GM21619 (cell line): ENCODE measurements at regions not wholly inside any gene's neighbourhood (a gene's known extent, or its start where the extent isn't known, plus 50 kb on each side); places are given as distances from the start of the nearest gene placed in this dataset.

Source experiments
- ATAC-seq: cut with Tn5 transposase; IDR thresholded peaks from one replicate; pipeline ENCODE4 v1.9.1; 2021; ENCODE audit not compliant: unreplicated experiment

GRCh38 chr12:30828686-30829085 is 73.9 kb upstream of the CAPRIN2 start:
- no peak for ATAC-seq

GRCh38 chr12:30827101-30828066 is 72.6 kb upstream of the CAPRIN2 start:
- ATAC-seq: no peak

GRCh38 chr12:30826276-30826675 is 71.5 kb upstream of the CAPRIN2 start:
- no peak for ATAC-seq

GRCh38 chr12:30825341-30825740 is 70.6 kb upstream of the CAPRIN2 start:
- no peak for ATAC-seq

GRCh38 chr12:30824311-30824710 is 69.6 kb upstream of the CAPRIN2 start:
- ATAC-seq: no peak

- no peak for ATAC-seq
These were observed 69.0 kb upstream of the CAPRIN2 start for GRCh38 chr12:30823764-30824163.

- peak; percentile 37 for ATAC-seq
These were observed 68.5 kb upstream of the CAPRIN2 start for GRCh38 chr12:30823156-30823699.

- ATAC-seq: peak; percentile 51
These were observed 67.8 kb upstream of the CAPRIN2 start for GRCh38 chr12:30822385-30823155.

- ATAC-seq: no peak
These were observed 65.7 kb upstream of the CAPRIN2 start for GRCh38 chr12:30820406-30820946.

GRCh38 chr12:30818562-30818961 is 63.8 kb upstream of the CAPRIN2 start:
- ATAC-seq: no peak

- no peak for ATAC-seq
These were observed 62.2 kb upstream of the CAPRIN2 start for GRCh38 chr12:30816742-30817465.

- ATAC-seq: no peak
These were observed 59.5 kb upstream of the CAPRIN2 start for GRCh38 chr12:30814295-30814655.

GRCh38 chr12:30813525-30814294 is 59.0 kb upstream of the CAPRIN2 start:
- ATAC-seq: no peak

GRCh38 chr12:30811966-30812365 is 57.2 kb upstream of the CAPRIN2 start:
- ATAC-seq: no peak

- ATAC-seq: no peak
These were observed 56.2 kb upstream of the CAPRIN2 start for GRCh38 chr12:30810918-30811317.

- no peak for ATAC-seq
These were observed 52.9 kb upstream of the CAPRIN2 start for GRCh38 chr12:30807695-30808034.

- peak; percentile 82 for ATAC-seq
These were observed 52.4 kb upstream of the CAPRIN2 start for GRCh38 chr12:30806989-30807694.

- no peak for ATAC-seq
These were observed 51.2 kb upstream of the CAPRIN2 start for GRCh38 chr12:30805959-30806358.
